ENCODE measurements at regions not wholly inside any gene's neighbourhood (a gene's known extent, or its start where the extent isn't known, plus 50 kb on each side); places are given as distances from the start of the nearest gene placed in this dataset.

DNA sequence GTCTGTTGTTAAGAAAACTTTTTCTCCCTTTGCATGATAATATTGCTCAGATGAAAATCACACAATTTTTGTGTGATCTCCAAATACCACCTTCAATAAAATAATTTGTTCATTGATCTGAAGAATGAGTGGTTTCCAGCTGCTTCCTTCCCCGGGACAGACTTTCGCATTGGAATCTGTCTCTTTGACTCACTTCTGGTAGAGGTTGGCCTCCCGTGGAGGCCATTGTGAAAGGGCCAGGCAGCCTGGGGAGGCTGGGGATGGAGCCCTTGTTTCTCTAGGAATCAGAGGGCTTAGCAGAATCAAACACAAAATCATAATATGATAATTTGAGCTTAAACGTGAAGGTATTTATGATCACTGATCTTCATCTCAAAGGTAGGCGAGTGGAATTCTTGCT is 135.0 kb upstream of the ZNF536 start:
- H3K27me3 Mint-ChIP-seq (ENCODE audit: insufficient read depth): peaks cover 3% of the 10 kb centered on the region
- no peak for DNase-seq
- no peak overlapping the region for H3K4me3 Mint-ChIP-seq
- no peaks in the 10 kb centered on the region for H3K4me1 Mint-ChIP-seq (ENCODE audit: low read depth)
- H3K36me3 Mint-ChIP-seq (ENCODE audit: low read depth): no peaks in the 10 kb centered on the region
- H3K27ac Mint-ChIP-seq: no peak overlapping the region
- TF ChIP-seq, protein P1, sequence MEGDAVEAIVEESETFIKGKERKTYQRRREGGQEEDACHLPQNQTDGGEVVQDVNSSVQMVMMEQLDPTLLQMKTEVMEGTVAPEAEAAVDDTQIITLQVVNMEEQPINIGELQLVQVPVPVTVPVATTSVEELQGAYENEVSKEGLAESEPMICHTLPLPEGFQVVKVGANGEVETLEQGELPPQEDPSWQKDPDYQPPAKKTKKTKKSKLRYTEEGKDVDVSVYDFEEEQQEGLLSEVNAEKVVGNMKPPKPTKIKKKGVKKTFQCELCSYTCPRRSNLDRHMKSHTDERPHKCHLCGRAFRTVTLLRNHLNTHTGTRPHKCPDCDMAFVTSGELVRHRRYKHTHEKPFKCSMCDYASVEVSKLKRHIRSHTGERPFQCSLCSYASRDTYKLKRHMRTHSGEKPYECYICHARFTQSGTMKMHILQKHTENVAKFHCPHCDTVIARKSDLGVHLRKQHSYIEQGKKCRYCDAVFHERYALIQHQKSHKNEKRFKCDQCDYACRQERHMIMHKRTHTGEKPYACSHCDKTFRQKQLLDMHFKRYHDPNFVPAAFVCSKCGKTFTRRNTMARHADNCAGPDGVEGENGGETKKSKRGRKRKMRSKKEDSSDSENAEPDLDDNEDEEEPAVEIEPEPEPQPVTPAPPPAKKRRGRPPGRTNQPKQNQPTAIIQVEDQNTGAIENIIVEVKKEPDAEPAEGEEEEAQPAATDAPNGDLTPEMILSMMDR (IDR thresholded peaks at IDR 0.05): no peak
- peaks cover 22% of the 10 kb centered on the region for H3K9me3 Mint-ChIP-seq

DNA sequence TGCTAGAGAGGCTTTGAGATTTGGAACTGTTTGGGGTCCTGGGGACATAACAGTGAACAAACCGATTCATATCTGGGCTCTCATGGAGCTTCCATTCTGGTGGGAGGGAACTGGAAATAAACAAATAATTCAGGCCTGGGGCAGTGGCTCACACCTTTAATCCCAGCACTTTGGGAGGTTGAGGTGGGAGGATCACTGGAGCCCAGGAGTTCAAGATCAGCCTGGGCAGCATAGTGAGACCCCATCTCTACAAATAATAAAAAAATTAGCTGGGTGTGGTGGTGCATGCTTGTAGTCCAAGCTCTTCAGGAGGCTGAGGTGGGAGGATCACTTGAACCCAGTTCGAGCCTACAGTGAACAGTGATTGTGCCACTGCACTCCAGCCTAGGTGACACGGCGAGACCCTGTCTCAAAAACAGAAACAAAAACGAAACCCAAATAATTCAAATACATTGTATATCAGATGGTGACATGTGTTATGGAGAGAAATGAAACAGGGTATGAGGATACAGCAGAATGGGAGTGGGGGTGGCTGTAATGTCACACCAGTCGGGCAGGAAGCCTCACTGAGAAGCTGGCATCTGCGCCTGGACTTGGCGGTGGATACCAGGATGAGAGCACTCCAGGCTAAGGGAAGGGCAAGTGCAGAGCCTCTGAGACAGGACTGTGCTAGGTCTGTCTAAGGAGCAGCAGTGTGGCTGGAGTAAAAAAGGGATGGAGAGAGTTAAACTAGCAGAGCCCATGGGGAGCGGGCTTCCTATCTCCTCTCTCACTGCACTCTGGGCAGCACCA is 131.1 kb upstream of the ZNF536 start:
- Mint-ChIP-seq H3K36me3 (ENCODE audit: low read depth) (no peaks in the 10 kb centered on the region), H3K27me3 (ENCODE audit: insufficient read depth) (peaks cover 3% of the 10 kb centered on the region), H3K9me3 (peaks cover 22% of the 10 kb centered on the region), H3K4me3 (no peak overlapping the region), H3K27ac (no peak overlapping the region), H3K4me1 (ENCODE audit: low read depth) (no peaks in the 10 kb centered on the region)
- DNase-seq: no peak
- TF ChIP-seq, protein P1 (IDR thresholded peaks at IDR 0.05): no peak

DNA sequence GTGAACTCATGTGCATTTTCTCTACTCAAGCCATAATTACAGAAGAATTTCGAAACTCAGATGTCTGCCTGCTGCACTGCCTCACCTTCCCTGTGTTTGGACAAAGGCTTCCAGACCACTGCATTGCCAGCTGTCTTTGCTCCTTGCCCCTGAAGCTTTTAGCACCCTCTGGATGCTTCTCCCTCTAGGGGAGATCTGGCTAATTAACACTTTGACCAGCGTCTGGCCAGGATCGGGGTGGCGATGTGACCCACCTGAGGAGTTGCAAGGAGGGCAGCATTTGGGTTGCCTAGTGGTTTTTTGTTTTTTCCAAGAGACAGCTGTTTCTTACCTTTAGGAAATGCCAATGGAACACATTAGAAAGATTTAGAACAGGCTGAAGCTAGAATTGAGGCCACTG is 127.7 kb upstream of the ZNF536 start:
- H3K27ac Mint-ChIP-seq: no peak overlapping the region
- no peaks in the 10 kb centered on the region for H3K36me3 Mint-ChIP-seq (ENCODE audit: low read depth)
- no peak for DNase-seq
- H3K27me3 Mint-ChIP-seq (ENCODE audit: insufficient read depth): peaks cover 2% of the 10 kb centered on the region; the same call in 1 of the 2 replicates
- H3K4me3 Mint-ChIP-seq: no peak overlapping the region
- TF ChIP-seq, protein P1 (IDR thresholded peaks at IDR 0.05): no peak
- no peaks in the 10 kb centered on the region for H3K4me1 Mint-ChIP-seq (ENCODE audit: low read depth)
- peaks cover 21% of the 10 kb centered on the region for H3K9me3 Mint-ChIP-seq

DNA sequence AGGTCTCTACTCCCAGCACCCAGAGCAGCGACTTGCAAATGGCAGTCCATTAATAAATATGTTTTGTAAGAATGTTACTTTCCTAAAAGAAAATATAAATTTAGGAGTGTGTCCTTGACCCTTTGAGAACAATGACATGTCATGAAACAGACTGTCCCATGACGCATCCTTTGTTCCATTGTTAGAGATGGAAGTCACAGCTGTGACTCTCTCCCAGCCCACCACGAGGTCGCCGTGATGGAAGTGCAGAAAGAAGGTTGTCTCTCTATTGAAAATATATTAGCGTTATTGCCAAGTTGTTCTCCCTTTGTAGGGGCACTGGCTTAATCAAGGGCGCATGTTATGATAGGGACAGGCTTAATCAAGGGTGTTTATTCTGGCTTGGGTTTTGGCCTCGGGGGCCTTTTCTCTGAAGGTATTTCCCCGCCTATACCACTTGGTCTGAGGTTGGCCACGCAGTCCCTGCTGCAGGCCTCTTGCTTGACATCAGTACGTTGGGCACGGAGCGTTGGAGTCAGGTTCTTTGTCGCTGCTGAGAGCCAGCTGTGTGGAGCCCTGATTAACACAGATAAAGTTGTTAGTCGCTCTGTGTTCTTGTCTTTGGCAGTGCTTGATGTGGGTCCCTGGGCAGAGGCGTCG is 126.7 kb upstream of the ZNF536 start:
- Mint-ChIP-seq H3K27ac (no peak overlapping the region), H3K36me3 (ENCODE audit: low read depth) (no peaks in the 10 kb centered on the region), H3K4me1 (ENCODE audit: low read depth) (no peaks in the 10 kb centered on the region), H3K9me3 (peaks cover 15% of the 10 kb centered on the region), H3K27me3 (ENCODE audit: insufficient read depth) (no peaks in the 10 kb centered on the region; the same call in 1 of the 2 replicates), H3K4me3 (no peak overlapping the region)
- DNase-seq: no peak
- TF ChIP-seq, protein P1 (IDR thresholded peaks at IDR 0.05): no peak

DNA sequence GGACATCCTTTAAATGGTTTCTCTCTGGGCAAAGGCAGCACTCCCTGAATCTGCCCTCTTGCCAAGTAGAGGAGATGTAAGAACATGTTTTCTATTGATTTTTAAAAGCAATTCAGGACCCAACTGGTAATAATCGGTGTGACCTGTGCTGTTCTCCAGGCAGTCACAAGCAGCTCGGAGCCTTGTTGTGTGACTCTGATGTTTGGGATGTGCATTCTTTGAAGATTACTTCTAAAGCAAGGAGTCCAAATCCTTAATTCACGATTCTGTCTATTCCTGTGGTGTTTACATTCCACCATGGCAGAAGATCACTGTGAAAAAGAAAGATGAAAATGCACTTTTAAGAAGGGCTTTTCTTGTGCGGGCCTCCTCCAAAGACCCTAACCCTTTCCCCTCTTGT is 122.3 kb upstream of the ZNF536 start:
- TF ChIP-seq, protein P1 (IDR thresholded peaks at IDR 0.05): no peak
- Mint-ChIP-seq H3K36me3 (ENCODE audit: low read depth) (no peaks in the 10 kb centered on the region), H3K27ac (no peak overlapping the region), H3K27me3 (ENCODE audit: insufficient read depth) (no peaks in the 10 kb centered on the region), H3K9me3 (peaks cover 4% of the 10 kb centered on the region; the same call in 1 of the 2 replicates), H3K4me3 (no peak overlapping the region), H3K4me1 (ENCODE audit: low read depth) (no peaks in the 10 kb centered on the region)
- no peak for DNase-seq
